Neural cell (in vitro differentiated cells): ENCODE measurements at regions not wholly inside any gene's neighbourhood (a gene's known extent, or its start where the extent isn't known, plus 50 kb on each side); places are given as distances from the start of the nearest gene placed in this dataset.

ENCODE experiments used
- CTCF ChIP-seq: fragments of 450-650 bp; IDR thresholded peaks from 2 replicates; pipeline ENCODE4 v1.5.1; 2014; ENCODE audit warnings: antibody characterized with exemption, mild to moderate bottlenecking, moderate library complexity; ENCODE audit not compliant: poor library complexity, severe bottlenecking
- EP300 ChIP-seq: fragments of 450-650 bp; conservative IDR thresholded peaks from 2 replicates; pipeline ENCODE4 v1.6.1; 2014; ENCODE audit warnings: antibody characterized with exemption, mild to moderate bottlenecking, moderate library complexity; ENCODE audit not compliant: poor library complexity, severe bottlenecking
- POLR2AphosphoS5 ChIP-seq: IDR thresholded peaks from 2 replicates; pipeline ENCODE4 v1.6.1; 2012
- REST ChIP-seq: IDR thresholded peaks from 2 replicates; pipeline ENCODE4 v1.6.1; 2012; ENCODE audit warnings: borderline replicate concordance
- TAF1 ChIP-seq: IDR thresholded peaks from 2 replicates; pipeline ENCODE4 v1.6.1; 2012; ENCODE audit warnings: low read depth

- TF ChIP-seq CTCF (no peak), POLR2AphosphoS5 (no peak), EP300 (no peak), REST (no peak), TAF1 (no peak)
These were observed 67.2 kb upstream of the ZNF527 start for GRCh38 chr19:37303591-37304171.
